MM.1S (cell line): ENCODE measurements at regions not wholly inside any gene's neighbourhood (a gene's known extent, or its start where the extent isn't known, plus 50 kb on each side); places are given as distances from the start of the nearest gene placed in this dataset.

ENCODE experiments used
- DNase-seq: peaks from one replicate; pipeline ENCODE4 v3.0.0-alpha.2; 2015
- H2AFZ ChIP-seq: fragments of 300-600 bp; sonication (generic); 2 replicates; pipeline ENCODE4 v1.6.0; 2016; ENCODE audit warnings: antibody characterized with exemption, low read length
- H3F3A ChIP-seq: fragments of 300-600 bp; sonication (generic); 2 replicates; pipeline ENCODE4 v1.6.1; 2016; ENCODE audit warnings: mild to moderate bottlenecking, antibody characterized with exemption, low read length, moderate library complexity, mixed read lengths; ENCODE audit not compliant: insufficient read depth
- H3K27ac ChIP-seq: fragments of 300-600 bp; sonication (generic); 2 replicates; pipeline ENCODE4 v1.5.1; 2016; ENCODE audit warnings: mild to moderate bottlenecking, low read length
- H3K27me3 ChIP-seq: fragments of 300-600 bp; sonication (generic); replicated peaks from 2 replicates; pipeline ENCODE4 v1.6.0; 2016; ENCODE audit warnings: low read length; ENCODE audit not compliant: insufficient read depth
- H3K36me3 ChIP-seq: fragments of 300-600 bp; sonication (generic); replicated peaks from 2 replicates; pipeline ENCODE4 v1.6.1; 2016; ENCODE audit warnings: mild to moderate bottlenecking, low read length, mixed read lengths; ENCODE audit not compliant: insufficient read depth
- H3K4me1 ChIP-seq: fragments of 300-600 bp; sonication (generic); 2 replicates; pipeline ENCODE4 v1.6.1; 2016; ENCODE audit warnings: low read length, mixed read lengths
- H3K4me2 ChIP-seq: fragments of 300-600 bp; sonication (generic); 2 replicates; pipeline ENCODE4 v1.6.0; 2016; ENCODE audit warnings: low read depth, low read length
- H3K4me3 ChIP-seq: fragments of 300-600 bp; sonication (generic); 2 replicates; pipeline ENCODE4 v1.5.1; 2016; ENCODE audit warnings: low read length, mixed read lengths
- H3K79me2 ChIP-seq: fragments of 300-600 bp; sonication (generic); 2 replicates; pipeline ENCODE4 v1.6.1; 2016; ENCODE audit warnings: mixed run types, low read length, mixed read lengths
- H3K9ac ChIP-seq: fragments of 300-600 bp; sonication (generic); 2 replicates; pipeline ENCODE4 v1.6.1; 2016; ENCODE audit warnings: low read length, mixed read lengths
- H3K9me2 ChIP-seq: fragments of 300-600 bp; sonication (generic); replicated peaks from 2 replicates; pipeline ENCODE4 v1.6.1; 2016; ENCODE audit warnings: mild to moderate bottlenecking, low read length, mixed read lengths; ENCODE audit not compliant: insufficient read depth
- H3K9me3 ChIP-seq: fragments of 300-600 bp; sonication (generic); replicated peaks from 2 replicates; pipeline ENCODE4 v1.6.1; 2016; ENCODE audit warnings: mild to moderate bottlenecking, low read length, mixed read lengths; ENCODE audit not compliant: insufficient read depth
- H4K20me1 ChIP-seq: fragments of 300-600 bp; sonication (generic); 2 replicates; pipeline ENCODE4 v1.6.1; 2016; ENCODE audit warnings: mild to moderate bottlenecking, low read length, moderate library complexity, mixed read lengths; ENCODE audit not compliant: insufficient read depth
- EZH2 ChIP-seq: fragments of 300-600 bp; sonication (generic); optimal IDR thresholded peaks from 2 replicates; pipeline ENCODE3; 2017; ENCODE audit warnings: low read depth, mild to moderate bottlenecking, antibody characterized with exemption, low read length, mixed read lengths
- EZH2phosphoT487 ChIP-seq: fragments of 300-600 bp; sonication (generic); IDR thresholded peaks from 2 replicates; pipeline ENCODE4 v1.6.1; 2018; ENCODE audit warnings: antibody characterized with exemption, low read length
- TF ChIP-seq, protein P1 (sequence below): fragments of 300-600 bp; sonication (generic); IDR thresholded peaks from 2 replicates; pipeline ENCODE4 v1.5.1; 2016; ENCODE audit warnings: antibody characterized with exemption, low read length, mixed read lengths

DNA sequence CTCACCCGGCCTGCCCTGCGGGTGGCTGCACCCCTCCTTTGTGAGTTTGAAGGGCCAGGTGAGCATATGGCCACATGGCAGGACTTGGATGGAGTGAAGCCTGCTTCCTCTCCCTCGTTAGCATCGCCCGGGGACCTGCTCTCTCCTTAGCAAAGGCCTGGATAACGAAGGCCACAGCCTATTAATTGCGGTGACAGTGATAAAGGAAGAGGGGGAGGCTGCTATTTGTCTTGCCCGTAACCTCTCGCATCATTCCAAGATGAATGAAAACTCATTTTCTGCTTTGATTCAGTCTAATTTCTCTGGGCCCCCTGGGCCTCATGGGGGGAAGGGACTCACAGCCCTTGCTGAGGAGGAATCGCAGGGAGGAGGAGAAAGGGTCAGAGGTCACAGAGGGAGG is 68.5 kb upstream of the LHX1 start:
- no peaks in the 10 kb centered on the region for H3K36me3 ChIP-seq
- H4K20me1 ChIP-seq: no peaks in the 10 kb centered on the region
- H3K27me3 ChIP-seq: peaks cover 4% of the 10 kb centered on the region; the same call in 1 of the 2 replicates
- no peaks in the 10 kb centered on the region for H3F3A ChIP-seq
- H3K9ac ChIP-seq: no peak overlapping the region
- DNase-seq: no peak
- no peaks in the 10 kb centered on the region for H3K4me1 ChIP-seq
- no peaks in the 10 kb centered on the region for H3K9me3 ChIP-seq
- TF ChIP-seq, protein P1, sequence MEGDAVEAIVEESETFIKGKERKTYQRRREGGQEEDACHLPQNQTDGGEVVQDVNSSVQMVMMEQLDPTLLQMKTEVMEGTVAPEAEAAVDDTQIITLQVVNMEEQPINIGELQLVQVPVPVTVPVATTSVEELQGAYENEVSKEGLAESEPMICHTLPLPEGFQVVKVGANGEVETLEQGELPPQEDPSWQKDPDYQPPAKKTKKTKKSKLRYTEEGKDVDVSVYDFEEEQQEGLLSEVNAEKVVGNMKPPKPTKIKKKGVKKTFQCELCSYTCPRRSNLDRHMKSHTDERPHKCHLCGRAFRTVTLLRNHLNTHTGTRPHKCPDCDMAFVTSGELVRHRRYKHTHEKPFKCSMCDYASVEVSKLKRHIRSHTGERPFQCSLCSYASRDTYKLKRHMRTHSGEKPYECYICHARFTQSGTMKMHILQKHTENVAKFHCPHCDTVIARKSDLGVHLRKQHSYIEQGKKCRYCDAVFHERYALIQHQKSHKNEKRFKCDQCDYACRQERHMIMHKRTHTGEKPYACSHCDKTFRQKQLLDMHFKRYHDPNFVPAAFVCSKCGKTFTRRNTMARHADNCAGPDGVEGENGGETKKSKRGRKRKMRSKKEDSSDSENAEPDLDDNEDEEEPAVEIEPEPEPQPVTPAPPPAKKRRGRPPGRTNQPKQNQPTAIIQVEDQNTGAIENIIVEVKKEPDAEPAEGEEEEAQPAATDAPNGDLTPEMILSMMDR: no peak
- TF ChIP-seq EZH2phosphoT487: no peak
- no peak for TF ChIP-seq EZH2
- H3K4me2 ChIP-seq: no peak overlapping the region
- H3K27ac ChIP-seq: no peak overlapping the region
- no peak overlapping the region for H2AFZ ChIP-seq
- no peaks in the 10 kb centered on the region for H3K79me2 ChIP-seq
- H3K9me2 ChIP-seq: no peaks in the 10 kb centered on the region
- no peak overlapping the region for H3K4me3 ChIP-seq

DNA sequence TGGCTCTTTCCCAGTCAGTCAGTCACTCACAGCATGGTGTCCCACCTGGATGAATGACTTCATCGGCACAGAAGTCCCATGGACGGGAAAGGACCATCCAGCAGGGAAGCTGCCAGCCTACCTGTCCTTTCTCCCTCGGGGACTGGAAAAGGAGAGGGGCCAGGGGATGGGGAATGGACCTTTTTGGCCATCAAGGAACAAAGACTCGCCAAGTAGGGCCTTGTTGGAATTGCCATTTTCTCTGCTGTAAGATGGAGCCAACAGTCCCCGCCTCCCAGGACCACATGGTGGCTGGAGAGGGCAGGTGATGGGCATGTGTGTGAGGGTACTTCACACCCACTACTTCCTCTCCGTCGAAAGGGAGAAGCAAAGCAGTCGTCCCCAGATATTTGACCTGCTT is 67.8 kb upstream of the LHX1 start:
- H3K36me3 ChIP-seq: no peaks in the 10 kb centered on the region
- H3K4me3 ChIP-seq: no peak overlapping the region
- 0 out of 2 replicates have a peak, but pooled peaks cover 4% of the 10 kb centered on the region for H3K27me3 ChIP-seq
- H3K9me2 ChIP-seq: no peaks in the 10 kb centered on the region
- H3K9me3 ChIP-seq: no peaks in the 10 kb centered on the region
- no peak for TF ChIP-seq EZH2
- TF ChIP-seq EZH2phosphoT487: no peak
- TF ChIP-seq, protein P1: no peak
- H3K79me2 ChIP-seq: no peaks in the 10 kb centered on the region
- no peaks in the 10 kb centered on the region for H4K20me1 ChIP-seq
- no peak for DNase-seq
- no peak overlapping the region for H3K9ac ChIP-seq
- H3K27ac ChIP-seq: no peak overlapping the region
- no peak overlapping the region for H3K4me2 ChIP-seq
- no peak overlapping the region for H2AFZ ChIP-seq
- no peaks in the 10 kb centered on the region for H3F3A ChIP-seq
- no peaks in the 10 kb centered on the region for H3K4me1 ChIP-seq

DNA sequence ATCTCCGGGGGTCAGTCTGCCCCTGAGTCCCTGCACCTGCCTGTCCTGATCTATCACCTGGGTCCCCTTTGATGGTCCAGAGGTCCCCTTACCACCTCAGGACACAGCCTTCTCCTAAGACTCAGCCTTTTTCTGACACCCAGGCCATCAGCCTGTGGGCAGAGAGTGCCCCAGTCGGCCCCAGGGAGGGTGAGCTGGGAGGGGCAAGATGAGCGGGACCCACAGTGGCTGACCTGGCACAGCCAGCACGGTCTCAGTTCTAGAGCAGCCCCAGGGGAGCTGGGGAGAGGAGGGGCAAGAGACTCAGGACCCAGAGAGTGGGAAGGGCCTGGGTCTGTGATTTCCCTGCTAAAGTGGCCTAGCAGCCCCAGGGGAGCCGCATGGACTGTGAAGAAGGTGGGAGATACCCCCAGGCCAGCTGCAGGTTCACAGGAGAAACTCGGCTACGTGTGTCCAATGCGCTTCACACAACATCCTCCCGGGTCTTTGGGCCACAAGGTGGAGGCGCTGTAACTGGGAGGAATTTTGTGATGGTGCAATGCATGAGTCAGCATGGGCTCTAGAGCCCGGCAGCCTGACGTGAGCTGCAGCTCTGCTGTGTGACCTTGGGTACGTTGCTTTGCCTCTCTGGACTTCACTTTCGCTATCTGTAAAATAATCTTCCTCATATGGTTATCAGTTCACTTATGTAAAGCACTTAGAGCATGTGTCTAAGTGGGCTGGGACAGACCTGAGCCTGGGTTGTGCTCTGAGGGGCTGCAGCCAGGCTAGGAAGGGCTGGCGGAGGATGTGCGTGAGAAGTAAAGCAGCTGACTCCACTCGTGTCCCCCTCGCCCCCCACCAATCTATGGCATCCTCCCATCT is 67.2 kb upstream of the LHX1 start:
- DNase-seq: no peak
- no peaks in the 10 kb centered on the region for H3K79me2 ChIP-seq

More for the DNA sequence above, 67.2 kb upstream of the LHX1 start:
- no peaks in the 10 kb centered on the region for H3F3A ChIP-seq
- H4K20me1 ChIP-seq: no peaks in the 10 kb centered on the region
- no peaks in the 10 kb centered on the region for H3K9me3 ChIP-seq
- no peaks in the 10 kb centered on the region for H3K36me3 ChIP-seq
- H3K4me3 ChIP-seq: no peak overlapping the region
- no peak overlapping the region for H3K4me2 ChIP-seq
- no peaks in the 10 kb centered on the region for H3K4me1 ChIP-seq
- 0 out of 2 replicates have a peak, but pooled peaks cover 4% of the 10 kb centered on the region for H3K27me3 ChIP-seq
- no peak overlapping the region for H3K27ac ChIP-seq
- TF ChIP-seq EZH2 (no peak), EZH2phosphoT487 (no peak)
- TF ChIP-seq, protein P1: no peak
- no peak overlapping the region for H3K9ac ChIP-seq
- no peaks in the 10 kb centered on the region for H3K9me2 ChIP-seq
- H2AFZ ChIP-seq: no peak overlapping the region
